HCT116 (cell line): ENCODE measurements at regions not wholly inside any gene's neighbourhood (a gene's known extent, or its start where the extent isn't known, plus 50 kb on each side); places are given as distances from the start of the nearest gene placed in this dataset.

Experiments used
- ATAC-seq: fragments of 200-7000 bp; cut with Tn5 transposase; 2 replicates; pipeline ENCODE4 v1.9.1; 2020; ENCODE audit warnings: mild to moderate bottlenecking, moderate library complexity
- BruUV-seq: library from RNA; stranded (reverse); fragments of 400-500 nt; replicated peaks from 2 replicates; lab custom pipeline; 2021; lab: Mats Ljungman, UMichigan
- CTCF ChIA-PET: fragments of 300-600 bp; sonication (Branson Sonifier 250); formaldehyde crosslinking; loops from one replicate; lab custom pipeline; 2021; ENCODE audit warnings: antibody characterized with exemption; lab: Charles Lee
- POLR2A ChIA-PET: fragments of 300-600, 350-600 bp; sonication (Branson Sonifier 250); formaldehyde crosslinking; loops from one replicate; lab custom pipeline; 2021; ENCODE audit warnings: antibody characterized with exemption; lab: Charles Lee
- RAD21 ChIA-PET, 2 experiments: fragments of 300-600 bp; sonication (Branson Sonifier 250); formaldehyde crosslinking; loops; one replicate each; lab custom pipeline; 2023; ENCODE audit warnings: low total read pairs in 2 of 2; ENCODE audit not compliant: uncharacterized antibody in 2 of 2, unreplicated experiment in 2 of 2, low non-redundant PET in 1 of 2; lab: Charles Lee
- DNase-seq: peaks from one replicate; pipeline ENCODE4 v3.0.0-alpha.2; 2010; ENCODE audit warnings: low read depth, low spot score
- H2AFZ ChIP-seq: fragments of 200-600 bp; shearing (Covaris generic), sonication (generic); 2 replicates; pipeline ENCODE4 v1.6.1; 2017; ENCODE audit warnings: low read depth, mixed run types, mixed read lengths, antibody characterized with exemption, low read length; ENCODE audit not compliant: poor library complexity, severe bottlenecking
- H3K27ac ChIP-seq: 2 replicates; pipeline ENCODE4 v1.5.1; 2012; ENCODE audit warnings: low read depth, low read length
- H3K27me3 ChIP-seq: fragments of 200-600 bp; sonication (generic); 2 replicates; pipeline ENCODE4 v1.6.1; 2016; ENCODE audit warnings: mixed run types, low read length, mixed read lengths; ENCODE audit not compliant: insufficient read depth
- H3K36me3 ChIP-seq, 2 experiments: fragments of 200-500 bp in 1 of 2; fragments of 200-600 bp in 1 of 2; sonication (Bioruptor generic) in 1 of 2; sonication (generic) in 1 of 2; 2 replicates each; pipeline versions ENCODE4 v1.5.1 to v1.6.1; 2014 to 2016; ENCODE audit warnings: low read length in 2 of 2, inconsistent platforms in 1 of 2, mixed read lengths in 1 of 2, mixed run types in 1 of 2; ENCODE audit not compliant: insufficient read depth in 2 of 2, control insufficient read depth in 1 of 2
- H3K4me1 ChIP-seq, 2 experiments: fragments of 200-600 bp in 1 of 2; sonication (generic) in 1 of 2; 2 replicates each; pipeline versions ENCODE4 v1.5.1 to v1.6.1; 2012 to 2017; ENCODE audit warnings: low read length in 2 of 2, inconsistent platforms in 1 of 2, mild to moderate bottlenecking in 1 of 2, mixed read lengths in 1 of 2, mixed run types in 1 of 2, moderate library complexity in 1 of 2; ENCODE audit not compliant: insufficient read depth in 2 of 2, control insufficient read depth in 1 of 2
- H3K4me2 ChIP-seq: fragments of 200-600 bp; sonication (generic); 2 replicates; pipeline ENCODE4 v1.6.1; 2017; ENCODE audit warnings: mixed run types, low read length, mixed read lengths
- H3K4me3 ChIP-seq, 2 experiments: fragments of 200-600 bp in 1 of 2; sonication (generic) in 1 of 2; replicated peaks in 1 of 2; 2 replicates each; pipeline ENCODE4 v1.5.1; 2011 to 2016; ENCODE audit warnings: low read length in 2 of 2, control low read depth in 1 of 2, low read depth in 1 of 2, mild to moderate bottlenecking in 1 of 2, mixed read lengths in 1 of 2, mixed run types in 1 of 2
- H3K79me2 ChIP-seq: fragments of 200-600 bp; sonication (generic); 2 replicates; pipeline ENCODE4 v1.6.1; 2017; ENCODE audit warnings: mild to moderate bottlenecking, mixed run types, low read length, moderate library complexity, mixed read lengths; ENCODE audit not compliant: insufficient read depth
- H3K9ac ChIP-seq: fragments of 200-600 bp; sonication (generic); 2 replicates; pipeline ENCODE4 v1.6.1; 2016; ENCODE audit warnings: low read length, mixed read lengths
- H3K9me2 ChIP-seq: fragments of 200-600 bp; sonication (generic), shearing (Covaris generic); 2 replicates; pipeline ENCODE4 v1.6.1; 2017; ENCODE audit warnings: mixed run types, mild to moderate bottlenecking, moderate library complexity; ENCODE audit not compliant: insufficient read depth
- H3K9me3 ChIP-seq, 2 experiments: fragments of 200-500 bp in 1 of 2; fragments of 200-600 bp in 1 of 2; sonication (Bioruptor generic) in 1 of 2; sonication (generic) in 1 of 2; 2 replicates each; pipeline ENCODE4 v1.6.1; 2014 to 2017; ENCODE audit warnings: low read length in 2 of 2, mixed read lengths in 2 of 2, inconsistent platforms in 1 of 2, low read depth in 1 of 2, mild to moderate bottlenecking in 1 of 2, mixed run types in 1 of 2, moderate library complexity in 1 of 2; ENCODE audit not compliant: control insufficient read depth in 1 of 2, insufficient read depth in 1 of 2
- H4K20me1 ChIP-seq: fragments of 200-600 bp; sonication (generic), shearing (Covaris generic); 2 replicates; pipeline ENCODE4 v1.6.1; 2017; ENCODE audit warnings: mixed run types, mild to moderate bottlenecking, moderate library complexity; ENCODE audit not compliant: insufficient read depth
- CBX3 ChIP-seq: IDR thresholded peaks from 2 replicates; pipeline ENCODE4 v1.6.1; 2012; ENCODE audit warnings: low read depth
- CEBPB ChIP-seq: IDR thresholded peaks from 2 replicates; pipeline ENCODE4 v1.6.1; 2012; ENCODE audit warnings: low read depth
- EGR1 ChIP-seq: IDR thresholded peaks from 2 replicates; pipeline ENCODE4 v1.6.1; 2012; ENCODE audit warnings: low read depth
- ELF1 ChIP-seq: IDR thresholded peaks from 2 replicates; pipeline ENCODE4 v1.6.1; 2012; ENCODE audit warnings: low read depth, borderline replicate concordance
- EZH2 ChIP-seq: fragments of 200-600 bp; sonication (generic); IDR thresholded peaks from 2 replicates; pipeline ENCODE4 v1.6.1; 2017; ENCODE audit warnings: antibody characterized with exemption, mixed run types
- FOSL1 ChIP-seq: IDR thresholded peaks from 2 replicates; pipeline ENCODE4 v1.6.1; 2012; ENCODE audit warnings: low read depth
- POLR2AphosphoS5 ChIP-seq: IDR thresholded peaks from 2 replicates; pipeline ENCODE4 v1.6.1; 2011; ENCODE audit warnings: mild to moderate bottlenecking, low read depth, low read length, moderate library complexity
- RAD21 ChIP-seq: IDR thresholded peaks from 2 replicates; pipeline ENCODE4 v1.6.1; 2012; ENCODE audit warnings: low read depth, mild to moderate bottlenecking
- SIN3A ChIP-seq: IDR thresholded peaks from 2 replicates; pipeline ENCODE4 v1.6.1; 2012; ENCODE audit warnings: low read depth
- SRF ChIP-seq: IDR thresholded peaks from 2 replicates; pipeline ENCODE4 v1.6.1; 2012; ENCODE audit warnings: low read depth
- TCF7L2 ChIP-seq: IDR thresholded peaks from 2 replicates; pipeline ENCODE4 v1.7.0; 2011; ENCODE audit warnings: borderline replicate concordance, inconsistent platforms; ENCODE audit not compliant: insufficient read depth, insufficient read length; ENCODE audit errors: extremely low read depth
- YY1 ChIP-seq: IDR thresholded peaks from 2 replicates; pipeline ENCODE4 v1.6.1; 2011; ENCODE audit warnings: low read length, low read depth, moderate library complexity, mild to moderate bottlenecking; ENCODE audit not compliant: insufficient replicate concordance; ENCODE audit errors: extremely low read depth
- ZBTB33 ChIP-seq: IDR thresholded peaks from 2 replicates; pipeline ENCODE4 v1.6.1; 2011; ENCODE audit warnings: mild to moderate bottlenecking, low read length, moderate library complexity; ENCODE audit not compliant: insufficient replicate concordance; ENCODE audit errors: extremely low read depth
- ZFX ChIP-seq: fragments of 450-650 bp; IDR thresholded peaks from 2 replicates; pipeline ENCODE4 v1.6.1; 2017
- intact Hi-C: fragments of 100-400 bp; cut with micrococcal nuclease; formaldehyde crosslinking; loops from 2 replicates; pipeline ENCODE4 v1.10.0; 2022
- TF ChIP-seq, protein P1 (sequence below): IDR thresholded peaks from 2 replicates; pipeline ENCODE4 v1.6.1; 2012
- TF ChIP-seq, protein P2 (sequence below): IDR thresholded peaks from 2 replicates; pipeline ENCODE4 v1.6.1; 2012

GRCh38 chr4:16450724-16451123 is 224.5 kb upstream of the TAPT1 start:
- ChIA-PET CTCF (no interaction called here), RAD21 (no interaction called here), POLR2A (no interaction called here)
- no peaks in the 10 kb centered on the region for H3K9me3 ChIP-seq
- no peaks in the 10 kb centered on the region for H3K9me2 ChIP-seq
- H3K4me1 ChIP-seq = no peaks in the 10 kb centered on the region
- H3K79me2 ChIP-seq = no peaks in the 10 kb centered on the region
- no peak overlapping the region for H3K4me3 ChIP-seq
- H3K27me3 ChIP-seq = 0 out of 2 replicates have a peak, but pooled peaks cover 4% of the 10 kb centered on the region
- DNase-seq (no peak), ATAC-seq (no peak)
- no peak overlapping the region for H2AFZ ChIP-seq
- no peak overlapping the region for H3K4me2 ChIP-seq
- H4K20me1 ChIP-seq = no peaks in the 10 kb centered on the region
- H3K9ac ChIP-seq = no peak overlapping the region
- intact Hi-C loops = no loop called here
- no TSS peak for BruUV-seq
- H3K36me3 ChIP-seq = no peaks in the 10 kb centered on the region
- TF ChIP-seq ELF1 (no peak), SIN3A (no peak), EGR1 (no peak), RAD21 (no peak), ZBTB33 (no peak), CBX3 (no peak)
- H3K27ac ChIP-seq = no peak overlapping the region

GRCh38 chr4:16450031-16450430 is 223.8 kb upstream of the TAPT1 start:
- Histone ChIP-seq H3K27me3 (0 out of 2 replicates have a peak, but pooled peaks cover 4% of the 10 kb centered on the region), H3K9ac (no peak overlapping the region), H3K4me1 (no peaks in the 10 kb centered on the region), H4K20me1 (no peaks in the 10 kb centered on the region), H3K36me3 (no peaks in the 10 kb centered on the region), H3K4me3 (no peak overlapping the region), H2AFZ (no peak overlapping the region), H3K9me2 (no peaks in the 10 kb centered on the region), H3K9me3 (no peaks in the 10 kb centered on the region), H3K27ac (no peak overlapping the region), H3K79me2 (no peaks in the 10 kb centered on the region), H3K4me2 (no peak overlapping the region)
- DNase-seq (no peak), ATAC-seq (no peak)
- RAD21 ChIA-PET = no interaction called here
- intact Hi-C loops = no loop called here
- POLR2A ChIA-PET = no interaction called here
- CTCF ChIA-PET = no interaction called here
- no TSS peak for BruUV-seq
- no peak for TF ChIP-seq YY1
- no peak for TF ChIP-seq ZBTB33
- no peak for TF ChIP-seq POLR2AphosphoS5
- no peak for TF ChIP-seq CBX3
- no peak for TF ChIP-seq ZFX
- TF ChIP-seq EGR1 = no peak
- no peak for TF ChIP-seq FOSL1
- TF ChIP-seq, protein P1, sequence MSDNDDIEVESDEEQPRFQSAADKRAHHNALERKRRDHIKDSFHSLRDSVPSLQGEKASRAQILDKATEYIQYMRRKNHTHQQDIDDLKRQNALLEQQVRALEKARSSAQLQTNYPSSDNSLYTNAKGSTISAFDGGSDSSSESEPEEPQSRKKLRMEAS = no peak
- no peak for TF ChIP-seq EZH2
- no peak for TF ChIP-seq SRF
- TF ChIP-seq, protein P2, sequence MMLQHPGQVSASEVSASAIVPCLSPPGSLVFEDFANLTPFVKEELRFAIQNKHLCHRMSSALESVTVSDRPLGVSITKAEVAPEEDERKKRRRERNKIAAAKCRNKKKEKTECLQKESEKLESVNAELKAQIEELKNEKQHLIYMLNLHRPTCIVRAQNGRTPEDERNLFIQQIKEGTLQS = no peak
- TF ChIP-seq TCF7L2 = no peak
- TF ChIP-seq CEBPB = no peak
- TF ChIP-seq RAD21 = no peak
